Neural progenitor cell (in vitro differentiated cells): ENCODE measurements at regions not wholly inside any gene's neighbourhood (a gene's known extent, or its start where the extent isn't known, plus 50 kb on each side); places are given as distances from the start of the nearest gene placed in this dataset.

Experiments used
- DNase-seq: peaks from one replicate; pipeline ENCODE4 v3.0.0-alpha.2; 2016; ENCODE audit warnings: low spot score
- H2AFZ ChIP-seq: fragments of 200-600 bp; sonication (generic); replicated peaks from 2 replicates; pipeline ENCODE4 v1.6.1; 2016; ENCODE audit warnings: antibody characterized with exemption
- H3F3A ChIP-seq: fragments of 200-600 bp; sonication (generic); 2 replicates; pipeline ENCODE4 v1.6.1; 2016; ENCODE audit warnings: antibody characterized with exemption, low read depth
- H3K27ac ChIP-seq: fragments of 200-600 bp; sonication (generic); 2 replicates; pipeline ENCODE4 v1.5.1; 2016; ENCODE audit warnings: mild to moderate bottlenecking
- H3K27me3 ChIP-seq: fragments of 200-600 bp; sonication (generic); 2 replicates; pipeline ENCODE4 v1.6.1; 2016; ENCODE audit warnings: mild to moderate bottlenecking, moderate library complexity
- H3K36me3 ChIP-seq: fragments of 200-600 bp; sonication (generic); 2 replicates; pipeline ENCODE4 v1.5.1; 2016
- H3K4me1 ChIP-seq: fragments of 200-600 bp; sonication (generic); 2 replicates; pipeline ENCODE4 v1.6.1; 2016; ENCODE audit warnings: mixed run types
- H3K4me2 ChIP-seq: fragments of 200-600 bp; sonication (generic); 2 replicates; pipeline ENCODE4 v1.6.1; 2016
- H3K4me3 ChIP-seq: fragments of 200-600 bp; sonication (generic); 2 replicates; pipeline ENCODE4 v1.5.1; 2016
- H3K79me2 ChIP-seq: fragments of 200-600 bp; sonication (generic); 2 replicates; pipeline ENCODE4 v1.6.1; 2016; ENCODE audit warnings: low read depth
- H3K9ac ChIP-seq: fragments of 200-600 bp; sonication (generic); 2 replicates; pipeline ENCODE4 v1.6.1; 2016
- H3K9me3 ChIP-seq: fragments of 200-600 bp; sonication (generic); 2 replicates; pipeline ENCODE4 v1.5.1; 2016; ENCODE audit warnings: low read depth
- H4K20me1 ChIP-seq: fragments of 200-600 bp; sonication (generic); 2 replicates; pipeline ENCODE4 v1.6.1; 2016; ENCODE audit warnings: low read depth
- H3K27ac Mint-ChIP-seq: 3 replicates; pipeline ENCODE4 v1.8.0; 2021; ENCODE audit warnings: mixed read lengths
- H3K27me3 Mint-ChIP-seq: 2 replicates; pipeline ENCODE4 v1.8.0; 2022; ENCODE audit warnings: low read depth, mild to moderate bottlenecking, inconsistent platforms, moderate library complexity, mixed read lengths; ENCODE audit not compliant: insufficient read depth
- H3K36me3 Mint-ChIP-seq: 3 replicates; pipeline ENCODE4 v1.8.0; 2021; ENCODE audit warnings: mixed read lengths
- H3K4me1 Mint-ChIP-seq: 3 replicates; pipeline ENCODE4 v1.8.0; 2021; ENCODE audit warnings: mixed read lengths
- H3K4me3 Mint-ChIP-seq: 3 replicates; pipeline ENCODE4 v1.8.0; 2021; ENCODE audit warnings: mild to moderate bottlenecking, moderate library complexity, mixed read lengths
- H3K9me3 Mint-ChIP-seq: 3 replicates; pipeline ENCODE4 v1.8.0; 2020; ENCODE audit warnings: mixed read lengths
- CTCF ChIP-seq: fragments of 200-600 bp; sonication (generic); IDR thresholded peaks from 2 replicates; pipeline ENCODE4 v1.5.1; 2017; ENCODE audit warnings: antibody characterized with exemption, mild to moderate bottlenecking
- EZH2 ChIP-seq: fragments of 200-600 bp; sonication (generic); IDR thresholded peaks from 2 replicates; pipeline ENCODE4 v1.6.1; 2017; ENCODE audit warnings: antibody characterized with exemption, mild to moderate bottlenecking, moderate library complexity
- EZH2phosphoT487 ChIP-seq: fragments of 200-600 bp; sonication (generic); IDR thresholded peaks from 2 replicates; pipeline ENCODE4 v1.6.1; 2017; ENCODE audit warnings: antibody characterized with exemption

GRCh38 chr1:164064501-164064900 lies 494.5 kb upstream of the PBX1 start:
- peaks cover 4% of the 10 kb centered on the region for H3K9me3 ChIP-seq
- no peaks in the 10 kb centered on the region for H3K36me3 ChIP-seq
- no peaks in the 10 kb centered on the region for H3K4me1 Mint-ChIP-seq
- H3K4me2 ChIP-seq, result no peak overlapping the region
- H2AFZ ChIP-seq, result no peak overlapping the region
- no peaks in the 10 kb centered on the region for H3K4me1 ChIP-seq
- H3K27ac Mint-ChIP-seq, result no peak overlapping the region
- no peak for TF ChIP-seq EZH2
- TF ChIP-seq EZH2phosphoT487, result no peak
- TF ChIP-seq CTCF, result no peak
- H3K9ac ChIP-seq, result no peak overlapping the region
- H3K27ac ChIP-seq, result no peak overlapping the region
- peaks cover 2% of the 10 kb centered on the region for H3K27me3 Mint-ChIP-seq
- H3K4me3 ChIP-seq, result no peak overlapping the region
- H3K9me3 Mint-ChIP-seq, result peaks cover 2% of the 10 kb centered on the region
- no peaks in the 10 kb centered on the region for H4K20me1 ChIP-seq
- H3K36me3 Mint-ChIP-seq, result no peaks in the 10 kb centered on the region
- H3F3A ChIP-seq, result no peaks in the 10 kb centered on the region
- H3K4me3 Mint-ChIP-seq, result no peak overlapping the region
- no peak for DNase-seq
- no peaks in the 10 kb centered on the region for H3K79me2 ChIP-seq
- no peaks in the 10 kb centered on the region for H3K27me3 ChIP-seq

GRCh38 chr1:164071288-164071687 lies 487.7 kb upstream of the PBX1 start:
- H3K36me3 Mint-ChIP-seq, result no peaks in the 10 kb centered on the region
- Histone ChIP-seq H3K27ac (no peak overlapping the region), H2AFZ (no peak overlapping the region), H4K20me1 (no peaks in the 10 kb centered on the region), H3K9ac (no peak overlapping the region), H3K9me3 (peaks cover 19% of the 10 kb centered on the region), H3K4me2 (no peak overlapping the region), H3K36me3 (no peaks in the 10 kb centered on the region), H3K27me3 (no peaks in the 10 kb centered on the region), H3K4me3 (no peak overlapping the region), H3F3A (no peaks in the 10 kb centered on the region), H3K4me1 (no peaks in the 10 kb centered on the region), H3K79me2 (no peaks in the 10 kb centered on the region)
- H3K27me3 Mint-ChIP-seq, result peaks cover 2% of the 10 kb centered on the region
- H3K4me1 Mint-ChIP-seq, result no peaks in the 10 kb centered on the region
- no peak overlapping the region for H3K4me3 Mint-ChIP-seq
- DNase-seq, result no peak
- no peak overlapping the region for H3K27ac Mint-ChIP-seq
- H3K9me3 Mint-ChIP-seq, result peaks cover 21% of the 10 kb centered on the region
- TF ChIP-seq EZH2 (no peak), EZH2phosphoT487 (no peak), CTCF (no peak)

GRCh38 chr1:164086832-164087231 lies 472.2 kb upstream of the PBX1 start:
- H3K27ac ChIP-seq, result no peak overlapping the region
- no peak overlapping the region for H3K4me3 ChIP-seq
- H3K79me2 ChIP-seq, result no peaks in the 10 kb centered on the region
- no peak overlapping the region for H3K4me3 Mint-ChIP-seq
- TF ChIP-seq CTCF (no peak), EZH2phosphoT487 (no peak), EZH2 (no peak)
- no peaks in the 10 kb centered on the region for H3K27me3 Mint-ChIP-seq
- peaks cover 6% of the 10 kb centered on the region for H3K4me1 Mint-ChIP-seq
- no peaks in the 10 kb centered on the region for H3K9me3 ChIP-seq
- H3K36me3 Mint-ChIP-seq, result no peaks in the 10 kb centered on the region
- no peaks in the 10 kb centered on the region for H3K36me3 ChIP-seq
- H3K9me3 Mint-ChIP-seq, result peaks cover 4% of the 10 kb centered on the region
- H3F3A ChIP-seq, result no peaks in the 10 kb centered on the region
- no peak overlapping the region for H2AFZ ChIP-seq
- no peaks in the 10 kb centered on the region for H4K20me1 ChIP-seq
- no peak for DNase-seq
- H3K4me1 ChIP-seq, result no peaks in the 10 kb centered on the region
- H3K9ac ChIP-seq, result no peak overlapping the region
- no peak overlapping the region for H3K4me2 ChIP-seq
- H3K27ac Mint-ChIP-seq, result no peak overlapping the region
- no peaks in the 10 kb centered on the region for H3K27me3 ChIP-seq
